H1 (cell line): ENCODE measurements at regions not wholly inside any gene's neighbourhood (a gene's known extent, or its start where the extent isn't known, plus 50 kb on each side); places are given as distances from the start of the nearest gene placed in this dataset.
"Not testable (repeated sequence)": the region's sequence is repeated elsewhere in the genome, so short reads cannot be mapped to it uniquely, and the experiment has no call there.

Experiments used
- CHD2 ChIP-seq: IDR thresholded peaks from 2 replicates; pipeline ENCODE4 v1.6.1; 2012; ENCODE audit warnings: low read length, improper control_type of control experiment
- CREB1 ChIP-seq: IDR thresholded peaks from 2 replicates; pipeline ENCODE4 v1.6.1; 2012; ENCODE audit warnings: inconsistent platforms
- CTBP2 ChIP-seq: IDR thresholded peaks from 2 replicates; pipeline ENCODE4 v1.7.0; 2011; ENCODE audit warnings: borderline replicate concordance, mild to moderate bottlenecking, moderate library complexity, mixed read lengths, low read length; ENCODE audit not compliant: insufficient read depth, insufficient read length
- CTCF ChIP-seq, 3 experiments: IDR thresholded peaks; 1 replicate in 2 of 3; 2 replicates in 1 of 3; pipeline versions ENCODE4 v1.5.1 to v1.6.1; 2011; ENCODE audit warnings: low read length in 3 of 3, mild to moderate bottlenecking in 3 of 3, inconsistent platforms in 2 of 3, low read depth in 1 of 3, moderate library complexity in 1 of 3; ENCODE audit not compliant: insufficient read depth in 1 of 3; ENCODE audit errors: control extremely low read depth in 1 of 3
- EP300 ChIP-seq, 2 experiments: IDR thresholded peaks; 1 replicate in 1 of 2; 2 replicates in 1 of 2; pipeline ENCODE4 v1.6.1; 2011 to 2012; ENCODE audit warnings: low read depth in 2 of 2, low read length in 2 of 2, mild to moderate bottlenecking in 2 of 2, borderline replicate concordance in 1 of 2, inconsistent platforms in 1 of 2, moderate library complexity in 1 of 2
- EZH2 ChIP-seq: fragments of 200-600 bp; sonication (generic); IDR thresholded peaks from 2 replicates; pipeline ENCODE4 v1.7.1; 2012; ENCODE audit warnings: low read depth, mild to moderate bottlenecking, moderate library complexity, low read length, inconsistent platforms; ENCODE audit not compliant: severe bottlenecking
- MAX ChIP-seq: IDR thresholded peaks from 2 replicates; pipeline ENCODE4 v1.6.1; 2012; ENCODE audit warnings: inconsistent platforms
- POLR2AphosphoS5 ChIP-seq: IDR thresholded peaks from 2 replicates; pipeline ENCODE4 v1.6.1; 2011; ENCODE audit warnings: low read depth, low read length
- RAD21 ChIP-seq, 2 experiments: IDR thresholded peaks in 1 of 2; conservative IDR thresholded peaks in 1 of 2; 2 replicates each; pipeline ENCODE4 v1.6.1; 2011; ENCODE audit warnings: low read depth in 2 of 2, low read length in 2 of 2, improper control_type of control experiment in 1 of 2, inconsistent platforms in 1 of 2, mild to moderate bottlenecking in 1 of 2, moderate library complexity in 1 of 2
- TAF1 ChIP-seq: IDR thresholded peaks from 2 replicates; pipeline ENCODE4 v1.6.1; 2011; ENCODE audit warnings: mild to moderate bottlenecking, low read depth, low read length
- ZNF274 ChIP-seq: IDR thresholded peaks from 2 replicates; pipeline ENCODE4 v1.7.0; 2012; ENCODE audit warnings: low read length, borderline replicate concordance; ENCODE audit errors: extremely low read depth

GRCh38 chr15:30719363-30719762 lies 93.4 kb downstream of the ARHGAP11B start:
- not testable (repeated sequence) for TF ChIP-seq MAX; POLR2AphosphoS5; ZNF274; CTCF (IDR thresholded peaks at IDR 0.05; ENCODE audit: control extremely low read depth in 1 of 3, insufficient read depth in 1 of 3, low read depth in 1 of 3, low read length in 3 of 3); CHD2; CREB1; EZH2; RAD21 (IDR thresholded peaks at IDR 0.05 in 1 of 2, conservative IDR thresholded peaks at IDR 0.05 in 1 of 2; ENCODE audit: low read depth in 2 of 2, low read length in 2 of 2); CTBP2; EP300 (IDR thresholded peaks at IDR 0.05; ENCODE audit: borderline replicate concordance in 1 of 2, low read depth in 2 of 2, low read length in 2 of 2); TAF1
